Transverse colon (tissue), 4 donors: ENCODE measurements at regions not wholly inside any gene's neighbourhood (a gene's known extent, or its start where the extent isn't known, plus 50 kb on each side); places are given as distances from the start of the nearest gene placed in this dataset.

ENCODE experiments used
- DNase-seq: peaks from one replicate; pipeline ENCODE4 v3.0.0-alpha.2; 2019
- H3K27ac ChIP-seq, 4 donors: fragments of 200-600 bp; sonication (generic); 2 replicates each; pipeline ENCODE4 v1.5.1; 2016 to 2018; ENCODE audit warnings: inconsistent platforms in 4 of 4
- H3K27me3 ChIP-seq: fragments of 200-600 bp; sonication (generic); 2 replicates; pipeline ENCODE4 v1.5.1; 2017; ENCODE audit warnings: inconsistent platforms
- H3K36me3 ChIP-seq, 4 donors: fragments of 200-600 bp; sonication (generic); 2 replicates each; pipeline ENCODE4 v1.5.1; 2017 to 2019; ENCODE audit warnings: inconsistent platforms in 4 of 4
- H3K4me1 ChIP-seq, 4 donors: fragments of 200-600 bp; sonication (generic); 2 replicates each; pipeline ENCODE4 v1.5.1; 2017 to 2020; ENCODE audit warnings: inconsistent platforms in 4 of 4
- H3K4me3 ChIP-seq, 4 donors: fragments of 200-600 bp; sonication (generic); 1 replicate in 1 of 4; 2 replicates in 3 of 4; pipeline versions ENCODE4 v1.5.1 to v1.6.1; 2017 to 2019; ENCODE audit warnings: inconsistent platforms in 4 of 4
- H3K9me3 ChIP-seq, 2 donors: fragments of 200-600 bp; sonication (generic); 2 replicates each; pipeline ENCODE4 v1.5.1; 2017 to 2019; ENCODE audit warnings: inconsistent platforms in 2 of 2
- CTCF ChIP-seq, 5 experiments: fragments of 200-600 bp in 3 of 5; fragments of 450-650 bp in 2 of 5; sonication (generic) in 3 of 5; IDR thresholded peaks; 1 replicate in 2 of 5; 2 replicates in 3 of 5; pipeline ENCODE4 v1.5.1; 2016 to 2017; ENCODE audit warnings: antibody characterized with exemption in 5 of 5, inconsistent platforms in 3 of 5, mild to moderate bottlenecking in 2 of 5, moderate library complexity in 1 of 5
- EP300 ChIP-seq: sonication (generic); formaldehyde crosslinking; IDR thresholded peaks from one replicate; pipeline ENCODE4 v1.6.1; 2017; ENCODE audit warnings: antibody characterized with exemption, low read depth
- POLR2A ChIP-seq: fragments of 450-650 bp; IDR thresholded peaks from one replicate; pipeline ENCODE4 v1.6.1; 2016; ENCODE audit warnings: antibody characterized with exemption, mild to moderate bottlenecking, moderate library complexity
- POLR2AphosphoS5 ChIP-seq, 3 donors: sonication (generic); formaldehyde crosslinking; IDR thresholded peaks; one replicate each; pipeline ENCODE4 v1.6.1; 2016; ENCODE audit warnings: antibody characterized with exemption in 3 of 3
- WGBS, 2 donors: methylation state at CpG; one replicate each; pipeline ENCODE4 v1.1.5; 2018; ENCODE audit warnings: low coverage in 1 of 2; 5-methylcytosine and 5-hydroxymethylcytosine counted together
- in situ Hi-C, 4 donors: fragments of 200-750 bp; cut with MboI; loops; one replicate each; pipeline versions ENCODE4 v1.15.0 to v1.15.1; 2017; ENCODE audit warnings: low sequenced_read_pairs in 3 of 4, low pct_ligation_motif_present in 1 of 4, low pct_unique_long_range_greater_than_20kb in 1 of 4
- intact Hi-C: fragments of 100-400 bp; cut with DNase I; formaldehyde crosslinking; loops from one replicate; pipeline ENCODE4 v1.15.1; 2023; ENCODE audit warnings: low total_unique reads

- Histone ChIP-seq H3K27ac (no peak overlapping the region), H3K36me3 (no peaks in the 10 kb centered on the region), H3K27me3 (no peaks in the 10 kb centered on the region), H3K4me3 (no peak overlapping the region), H3K4me1 (no peaks in the 10 kb centered on the region), H3K9me3 (no peaks in the 10 kb centered on the region)
- in situ Hi-C loops: no loop called here
- DNase-seq: no peak
- 68 to 72% methylated on average over 2 of the region's 2 CpGs for WGBS, 2 donors
- no peak for TF ChIP-seq POLR2AphosphoS5 (IDR thresholded peaks at IDR 0.05)
- no peak for TF ChIP-seq POLR2A
- no peak for TF ChIP-seq EP300
- no peak for TF ChIP-seq CTCF (IDR thresholded peaks at IDR 0.05)
- intact Hi-C loops: no loop called here
These were observed 181.6 kb downstream of the TRIM36 start for GRCh38 chr5:114988096-114988495.

- Histone ChIP-seq H3K4me3 (no peak overlapping the region), H3K9me3 (no peaks in the 10 kb centered on the region), H3K4me1 (no peaks in the 10 kb centered on the region), H3K36me3 (no peaks in the 10 kb centered on the region), H3K27me3 (no peaks in the 10 kb centered on the region), H3K27ac (no peak overlapping the region)
- 83 to 88% methylated on average over 2 of the region's 2 CpGs for WGBS, 2 donors
- TF ChIP-seq POLR2A: no peak
- TF ChIP-seq CTCF (IDR thresholded peaks at IDR 0.05): no peak
- no peak for TF ChIP-seq EP300
- no peak for TF ChIP-seq POLR2AphosphoS5 (IDR thresholded peaks at IDR 0.05)
- intact Hi-C loops (no loop called here), in situ Hi-C loops (no loop called here)
- DNase-seq: no peak
These were observed 184.9 kb downstream of the TRIM36 start for GRCh38 chr5:114984796-114985195.

GRCh38 chr5:114981111-114981510 is 188.6 kb downstream of the TRIM36 start:
- no peaks in the 10 kb centered on the region for H3K27me3 ChIP-seq
- no peak overlapping the region for H3K27ac ChIP-seq
- in situ Hi-C loops: no loop called here
- H3K36me3 ChIP-seq: no peaks in the 10 kb centered on the region
- no peak for DNase-seq
- TF ChIP-seq EP300 (no peak), CTCF (IDR thresholded peaks at IDR 0.05) (no peak), POLR2AphosphoS5 (IDR thresholded peaks at IDR 0.05) (no peak), POLR2A (no peak)
- 45 to 53% methylated on average over 2 to 3 of the region's 3 CpGs for WGBS, 2 donors
- H3K9me3 ChIP-seq: no peaks in the 10 kb centered on the region
- intact Hi-C loops: no loop called here
- no peak overlapping the region for H3K4me3 ChIP-seq
- H3K4me1 ChIP-seq: no peaks in the 10 kb centered on the region

GRCh38 chr5:114977979-114978573 is 191.6 kb downstream of the TRIM36 start:
- Histone ChIP-seq H3K36me3 (no peaks in the 10 kb centered on the region), H3K4me1 (no peaks in the 10 kb centered on the region), H3K27ac (no peak overlapping the region), H3K27me3 (no peaks in the 10 kb centered on the region), H3K9me3 (no peaks in the 10 kb centered on the region), H3K4me3 (no peak overlapping the region)
- no peak for DNase-seq
- TF ChIP-seq POLR2AphosphoS5 (IDR thresholded peaks at IDR 0.05) (no peak), EP300 (no peak), CTCF (IDR thresholded peaks at IDR 0.05) (no peak), POLR2A (no peak)
- WGBS, 2 donors: 78% methylated on average over 4 of the region's 4 CpGs
- intact Hi-C loops (no loop called here), in situ Hi-C loops (no loop called here)
